Fibroblast of upper back skin (primary cell): ENCODE measurements at regions not wholly inside any gene's neighbourhood (a gene's known extent, or its start where the extent isn't known, plus 50 kb on each side); places are given as distances from the start of the nearest gene placed in this dataset.

ENCODE experiments used
- DNase-seq: peaks from one replicate; pipeline ENCODE4 v3.0.0-alpha.2; 2013

- DNase-seq, result no peak
Measured at GRCh38 chr14:31944256-31945073, 132.6 kb upstream of the ARHGAP5 start.

GRCh38 chr14:31945074-31945613 lies 132.0 kb upstream of the ARHGAP5 start:
- DNase-seq, result no peak

GRCh38 chr14:31945701-31946100 lies 131.4 kb upstream of the ARHGAP5 start:
- no peak for DNase-seq

GRCh38 chr14:31947076-31947475 lies 130.0 kb upstream of the ARHGAP5 start:
- DNase-seq, result no peak

- DNase-seq, result peak; percentile 78
Measured at GRCh38 chr14:31947680-31948595, 129.2 kb upstream of the ARHGAP5 start.

- DNase-seq, result no peak
Measured at GRCh38 chr14:31949709-31950108, 127.4 kb upstream of the ARHGAP5 start.

- no peak for DNase-seq
Measured at GRCh38 chr14:31950331-31950730, 126.8 kb upstream of the ARHGAP5 start.

GRCh38 chr14:31950764-31951637 lies 126.1 kb upstream of the ARHGAP5 start:
- peak; percentile 75 for DNase-seq

GRCh38 chr14:31951638-31951964 lies 125.5 kb upstream of the ARHGAP5 start:
- DNase-seq, result no peak

GRCh38 chr14:31952573-31952972 lies 124.5 kb upstream of the ARHGAP5 start:
- DNase-seq, result no peak

- DNase-seq, result no peak
Measured at GRCh38 chr14:31953210-31953609, 123.9 kb upstream of the ARHGAP5 start.

- DNase-seq, result peak; percentile 49
Measured at GRCh38 chr14:31954991-31955390, 122.1 kb upstream of the ARHGAP5 start.

- DNase-seq, result no peak
Measured at GRCh38 chr14:31955936-31956579, 121.0 kb upstream of the ARHGAP5 start.

GRCh38 chr14:31957565-31957964 lies 119.5 kb upstream of the ARHGAP5 start:
- DNase-seq, result no peak

GRCh38 chr14:31960039-31960438 lies 117.1 kb upstream of the ARHGAP5 start:
- no peak for DNase-seq

- no peak for DNase-seq
Measured at GRCh38 chr14:31961896-31962295, 115.2 kb upstream of the ARHGAP5 start.

GRCh38 chr14:31962920-31963319 lies 114.2 kb upstream of the ARHGAP5 start:
- DNase-seq, result no peak

GRCh38 chr14:31963587-31963986 lies 113.5 kb upstream of the ARHGAP5 start:
- DNase-seq, result no peak

- no peak for DNase-seq
Measured at GRCh38 chr14:31964490-31964889, 112.6 kb upstream of the ARHGAP5 start.

GRCh38 chr14:31965071-31965734 lies 111.9 kb upstream of the ARHGAP5 start:
- DNase-seq, result peak; percentile 21

- DNase-seq, result no peak
Measured at GRCh38 chr14:31965735-31966598, 111.1 kb upstream of the ARHGAP5 start.
